ENCODE measurements at regions not wholly inside any gene's neighbourhood (a gene's known extent, or its start where the extent isn't known, plus 50 kb on each side); places are given as distances from the start of the nearest gene placed in this dataset.
"Not testable (repeated sequence)": the region's sequence is repeated elsewhere in the genome, so short reads cannot be mapped to it uniquely, and the experiment has no call there.

DNA sequence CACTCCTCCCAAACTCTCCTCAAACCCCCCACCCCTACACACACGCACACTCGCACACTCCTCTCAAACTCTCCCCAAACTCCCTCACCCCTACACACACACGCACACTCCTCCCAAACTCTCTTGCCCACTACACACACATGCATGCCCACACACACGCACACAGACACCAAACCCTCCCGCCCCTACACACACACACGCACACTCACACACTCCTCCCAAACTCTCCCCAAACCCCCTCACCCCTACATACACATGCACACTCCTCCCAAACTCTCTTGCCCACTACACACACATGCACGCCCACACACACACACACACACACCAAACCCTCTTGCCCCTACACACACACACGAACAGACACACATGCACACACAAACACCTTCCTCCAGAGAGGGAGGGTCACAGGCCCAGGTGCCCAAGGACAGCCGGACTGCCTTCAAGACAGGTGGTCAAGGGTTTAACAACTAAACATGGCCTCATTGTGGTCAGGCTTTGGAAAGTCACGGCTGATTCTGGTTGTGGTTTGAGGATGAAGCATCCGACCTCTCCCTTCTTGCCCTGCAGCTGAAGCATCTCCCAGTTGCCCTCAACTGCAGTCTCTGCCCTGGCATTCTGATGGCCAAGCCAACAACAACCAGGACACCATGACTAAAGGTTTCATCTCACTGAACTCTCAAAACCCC, 72.3 kb upstream of the SNTG2 start:
- H3K27ac ChIP-seq = no peak overlapping the region
- DNase-seq (ENCODE audit: low read depth, low spot score) = no peak

DNA sequence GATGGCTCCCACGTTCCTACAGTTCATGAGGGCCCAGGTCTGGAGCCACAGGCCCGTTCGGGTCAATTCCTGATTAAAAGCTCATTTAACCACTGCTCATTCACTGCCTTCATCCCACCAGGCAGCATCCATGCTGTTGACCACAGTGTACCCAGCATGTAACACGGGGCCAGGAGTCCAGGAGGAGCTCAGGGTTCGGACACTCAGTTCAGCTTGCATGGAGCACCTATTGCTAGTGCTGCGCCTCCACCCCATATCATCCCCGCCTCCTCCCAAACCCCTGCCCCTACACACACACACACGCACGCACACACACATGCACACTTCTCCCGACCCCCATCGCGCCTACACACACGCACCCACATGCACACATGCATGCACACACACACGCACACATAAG, 72.9 kb upstream of the SNTG2 start:
- H3K27ac ChIP-seq = no peak overlapping the region
- DNase-seq (ENCODE audit: low read depth, low spot score) = no peak

DNA sequence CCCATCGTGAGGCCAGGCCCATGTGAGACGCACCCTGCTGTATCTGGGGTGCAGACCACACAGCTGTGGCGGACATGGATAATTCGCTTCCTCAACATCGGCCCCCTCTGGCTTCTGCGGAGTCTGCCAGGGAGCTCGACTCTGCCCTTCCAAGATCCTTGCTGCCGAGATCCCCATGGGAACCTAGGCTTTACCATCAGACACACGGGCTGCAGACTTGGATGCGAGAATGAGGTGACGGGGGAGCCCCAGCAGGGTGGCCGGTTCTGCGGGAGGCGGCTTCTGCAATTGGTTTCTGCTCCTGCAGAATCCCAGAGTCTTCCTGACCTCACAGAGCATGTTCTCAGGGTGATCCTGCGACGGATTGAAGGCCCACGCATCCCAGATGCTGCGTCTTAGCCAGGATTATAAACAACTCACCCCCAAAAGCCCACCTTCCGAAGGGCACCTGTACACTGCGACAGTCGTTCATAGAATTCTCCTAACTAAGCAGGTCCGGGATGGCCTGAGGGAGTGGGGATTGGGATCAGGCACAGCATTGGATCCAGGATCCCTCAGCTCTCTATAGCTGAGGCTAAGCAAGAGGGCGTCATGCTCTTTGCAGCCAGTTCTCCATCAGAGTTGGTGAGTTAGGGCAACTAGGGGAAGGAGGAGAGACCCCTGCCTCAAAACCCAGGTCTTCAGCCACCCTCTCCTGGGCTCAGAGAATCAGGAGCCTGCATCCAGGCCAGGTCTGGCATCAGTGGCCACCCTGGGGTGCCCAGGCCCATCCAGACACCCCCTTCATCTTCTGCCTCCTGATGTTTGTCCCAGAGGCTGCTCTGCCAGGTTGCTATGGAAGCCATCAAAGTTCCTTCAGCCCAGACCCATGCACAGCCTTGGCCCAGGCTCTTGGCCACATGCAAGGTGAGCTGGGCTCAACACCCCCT, 74.7 kb upstream of the SNTG2 start:
- no peak overlapping the region for H3K27ac ChIP-seq
- DNase-seq (ENCODE audit: low read depth, low spot score) = no peak

DNA sequence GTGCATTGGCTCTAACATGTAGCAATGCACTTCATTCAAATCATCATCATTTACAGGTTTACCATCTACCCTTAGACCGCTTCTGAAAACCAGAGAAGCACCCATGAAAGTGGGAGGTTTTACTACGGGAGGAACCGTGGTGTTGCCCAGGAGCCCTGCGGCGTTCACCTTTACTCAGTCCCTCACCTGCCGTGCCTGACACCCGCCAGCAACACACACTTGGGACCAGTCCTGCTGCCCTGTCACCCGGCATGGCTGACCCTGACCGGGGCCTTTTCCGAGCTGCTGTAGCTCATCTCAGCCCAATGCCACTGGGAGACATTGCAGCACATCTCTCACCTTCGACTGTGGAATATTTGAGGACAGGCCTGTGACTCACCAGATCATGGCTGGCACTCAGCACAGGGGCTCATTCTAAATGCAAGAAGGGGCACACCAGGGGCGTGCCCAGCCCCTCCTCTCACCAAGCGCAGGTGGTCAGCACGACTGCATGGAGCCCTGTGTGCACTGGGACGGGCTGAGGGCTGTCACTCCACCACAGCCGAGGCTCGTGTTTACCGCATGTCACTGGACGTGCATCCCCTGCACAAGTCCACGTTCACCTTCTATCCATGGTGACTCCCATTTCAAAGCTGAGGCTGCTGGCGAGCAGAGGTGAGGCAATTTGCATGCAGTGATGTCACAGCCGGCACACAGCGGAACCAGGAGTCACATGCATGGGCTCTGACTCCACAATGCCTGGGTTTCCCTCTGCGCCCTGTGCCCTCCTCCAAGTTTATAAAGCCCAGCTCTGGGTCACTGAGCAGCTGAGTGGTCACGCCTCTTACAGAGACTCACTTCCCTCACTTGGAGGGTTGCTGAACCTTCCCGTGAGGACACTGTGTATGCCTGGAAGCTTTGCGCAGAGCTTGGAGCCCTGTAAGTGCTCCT, 76.7 kb upstream of the SNTG2 start:
- no peak overlapping the region for H3K27ac ChIP-seq
- DNase-seq (ENCODE audit: low read depth, low spot score) = no peak

DNA sequence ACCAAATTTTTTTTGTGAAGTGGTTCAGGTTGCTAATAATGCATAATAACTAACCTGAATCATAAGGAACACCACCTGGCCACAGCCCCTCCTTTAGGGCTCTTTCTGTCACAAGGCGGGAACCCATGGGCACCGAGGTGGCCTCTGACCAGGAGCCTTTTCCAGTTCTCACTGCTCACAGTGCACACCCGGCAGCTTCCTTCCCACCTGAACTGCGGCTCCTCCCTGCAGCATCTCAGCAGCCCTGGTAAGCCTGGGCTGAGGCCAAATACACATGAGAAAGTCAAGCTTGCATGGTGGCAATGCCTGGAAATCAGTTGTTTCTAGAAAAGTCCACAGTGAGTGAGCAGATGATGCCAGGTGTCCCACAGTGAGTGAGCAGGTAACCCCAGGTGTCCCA, 77.6 kb upstream of the SNTG2 start:
- no peak for DNase-seq (ENCODE audit: low read depth, low spot score)
- H3K27ac ChIP-seq = no peak overlapping the region

DNA sequence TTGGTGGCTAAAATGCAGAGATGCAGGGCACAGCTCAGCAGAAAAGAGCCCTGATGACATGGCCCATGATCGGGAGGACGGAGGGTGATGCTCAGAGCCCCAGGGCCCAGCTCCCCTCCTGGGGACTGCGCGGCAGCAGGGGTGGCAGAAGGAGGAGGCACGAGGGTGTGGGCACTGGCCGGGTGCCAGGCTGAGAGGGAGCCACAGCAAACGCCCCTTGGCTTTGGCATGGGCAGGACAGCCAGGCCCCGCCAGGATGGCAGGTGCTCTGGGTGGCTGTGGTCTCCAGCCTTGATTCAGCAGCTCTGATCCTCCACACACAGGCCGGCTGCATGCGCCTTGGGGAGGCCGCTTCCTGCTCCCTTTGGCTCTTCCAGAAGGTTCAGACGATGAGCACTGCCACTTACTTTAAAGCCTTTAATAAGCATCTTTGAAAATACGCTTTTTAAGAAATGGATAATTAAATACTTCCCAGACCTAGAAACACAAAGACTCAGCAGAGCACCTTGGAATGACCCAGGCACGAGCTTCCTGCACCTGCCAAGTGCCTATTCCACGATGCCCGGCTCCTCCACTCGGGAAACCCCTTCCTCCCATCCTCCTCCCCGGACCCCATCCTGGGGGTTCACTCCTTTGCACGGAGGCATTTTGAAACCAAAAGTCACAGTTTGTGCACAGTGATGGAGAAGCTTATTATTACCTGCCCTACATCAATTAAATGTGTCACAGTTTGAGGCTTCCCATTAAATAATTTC, 78.5 kb upstream of the SNTG2 start:
- no peak for DNase-seq (ENCODE audit: low read depth, low spot score)
- no peak overlapping the region for H3K27ac ChIP-seq

DNA sequence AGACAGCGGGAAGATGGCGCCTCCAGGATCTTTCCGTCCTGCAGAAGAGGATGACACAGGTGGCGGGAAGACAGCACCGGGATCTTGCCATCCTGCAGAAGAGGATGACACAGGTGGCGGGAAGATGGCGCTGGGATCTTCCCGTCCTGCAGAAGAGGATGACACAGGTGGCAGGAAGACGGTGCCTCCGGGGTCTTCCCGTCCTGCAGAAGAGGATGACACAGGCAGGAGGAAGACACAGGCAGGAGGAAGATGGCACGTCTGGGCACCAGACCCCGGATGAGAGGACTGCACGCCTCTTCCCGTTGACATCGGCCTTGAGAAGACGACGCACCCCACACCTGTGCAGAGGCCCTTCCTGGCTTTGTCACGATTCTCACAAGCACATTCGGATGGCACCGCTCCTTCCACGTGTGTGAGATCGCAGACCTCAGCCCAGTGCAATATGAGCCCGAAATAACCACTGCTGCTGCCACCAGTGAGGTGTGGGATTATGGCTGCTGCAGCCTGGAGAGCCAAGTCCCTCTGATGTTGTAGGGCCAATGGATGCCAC, 79.4 kb upstream of the SNTG2 start:
- no peak for DNase-seq (ENCODE audit: low read depth, low spot score)
- H3K27ac ChIP-seq = no peak overlapping the region

DNA sequence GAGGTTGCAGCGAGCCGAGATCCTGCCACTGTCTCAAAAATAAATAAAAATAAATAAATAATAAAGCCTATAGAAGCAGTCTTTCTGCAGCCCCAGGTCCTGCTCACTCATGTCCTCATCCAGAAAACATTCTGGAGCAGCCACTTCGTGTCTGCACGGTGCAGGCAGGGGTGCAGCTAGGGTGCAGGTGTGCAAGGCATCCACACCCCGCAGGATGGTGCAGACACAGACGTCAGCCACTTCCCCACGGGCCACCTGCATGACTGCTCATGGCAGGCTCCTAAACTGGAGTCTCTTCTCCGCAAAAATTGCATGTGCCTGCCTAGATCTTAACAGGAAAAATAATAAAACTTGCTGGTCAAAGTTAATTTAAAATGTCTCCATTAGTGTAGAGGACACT, 80.2 kb upstream of the SNTG2 start:
- no peak overlapping the region for H3K27ac ChIP-seq
- DNase-seq (ENCODE audit: low read depth, low spot score) = no peak

DNA sequence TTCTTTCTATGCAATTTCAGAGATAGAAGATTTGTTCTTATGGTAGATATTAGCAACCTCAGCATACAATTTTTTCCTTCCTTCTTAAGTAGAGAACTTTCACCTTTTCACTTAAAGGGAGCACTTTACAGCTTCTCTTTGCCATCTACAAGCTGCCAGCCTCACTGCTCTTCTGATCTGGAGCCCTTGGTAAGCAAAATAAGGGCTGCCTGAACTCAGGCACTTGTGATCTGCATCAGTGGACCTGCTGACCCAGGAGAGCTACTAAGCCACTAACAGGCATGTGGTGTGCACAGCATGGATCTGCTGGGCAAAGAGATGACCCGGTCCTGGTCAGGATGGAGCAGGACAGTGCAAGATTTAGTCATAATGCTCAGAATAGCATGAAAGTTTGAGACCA, 80.8 kb upstream of the SNTG2 start:
- no peak overlapping the region for H3K27ac ChIP-seq
- no peak for DNase-seq (ENCODE audit: low read depth, low spot score)

DNA sequence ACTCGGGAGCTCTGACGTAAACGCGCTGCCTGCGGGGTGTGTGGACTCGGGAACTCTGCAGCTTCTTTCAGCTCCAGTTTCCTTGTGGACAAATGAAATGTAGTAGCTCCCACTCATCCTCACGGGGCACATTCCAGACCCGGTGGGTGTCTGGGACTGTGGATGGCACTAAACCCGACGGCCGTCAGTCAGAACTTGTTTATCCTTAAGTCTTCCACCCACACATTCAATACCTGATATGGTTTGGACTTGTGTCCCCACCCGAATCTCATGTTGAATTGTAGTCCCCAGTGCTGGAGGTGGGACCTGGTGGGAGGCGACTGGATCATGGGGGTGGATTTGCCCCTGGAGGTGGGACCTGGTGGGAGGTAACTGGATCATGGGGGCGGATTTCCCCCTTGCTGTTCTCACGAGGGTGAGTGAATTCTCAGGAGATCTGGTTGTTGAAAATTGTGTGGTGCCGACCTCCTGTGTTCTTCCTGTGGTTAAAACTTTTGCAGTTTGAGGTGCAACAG, 81.2 kb upstream of the SNTG2 start:
- no peak for DNase-seq (ENCODE audit: low read depth, low spot score)
- H3K27ac ChIP-seq = no peak overlapping the region

DNA sequence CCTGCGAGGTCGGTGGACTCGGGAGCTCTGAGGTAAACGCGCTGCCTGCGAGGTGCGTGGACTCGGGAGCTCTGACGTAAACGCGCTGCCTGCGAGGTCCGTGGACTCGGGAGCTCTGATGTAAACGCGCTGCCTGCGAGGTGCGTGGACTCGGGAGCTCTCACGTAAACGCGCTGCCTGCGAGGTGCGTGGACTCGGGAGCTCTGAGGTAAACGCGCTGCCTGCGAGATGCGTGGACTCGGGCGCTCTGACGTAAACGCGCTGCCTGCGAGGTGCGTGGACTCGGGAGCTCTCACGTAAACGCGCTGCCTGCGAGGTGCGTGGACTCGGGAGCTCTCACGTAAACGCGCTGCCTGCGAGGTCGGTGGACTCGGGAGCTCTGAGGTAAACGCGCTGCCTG, 81.8 kb upstream of the SNTG2 start:
- H3K27ac ChIP-seq; DNase-seq (ENCODE audit: low read depth, low spot score): not testable (repeated sequence)

DNA sequence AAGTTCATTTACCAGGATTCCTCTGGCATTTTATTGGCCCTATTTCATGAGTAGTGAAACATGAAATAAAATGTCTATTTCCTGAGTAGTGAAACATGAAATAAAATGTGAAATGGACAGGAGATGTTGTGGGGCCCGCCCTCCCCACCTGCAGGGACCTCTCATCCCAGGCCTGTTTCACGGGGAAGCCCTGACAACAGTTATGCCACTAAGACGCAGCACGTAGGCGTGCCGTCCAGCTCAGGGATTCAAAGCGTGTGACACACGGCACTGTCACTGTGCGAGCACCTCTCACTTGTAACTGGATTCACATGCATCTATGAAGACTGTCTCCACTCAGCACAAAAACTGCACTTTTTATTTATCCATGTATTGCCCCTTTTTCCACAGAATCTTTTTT, 83.4 kb upstream of the SNTG2 start:
- DNase-seq (ENCODE audit: low read depth, low spot score) = no peak
- H3K27ac ChIP-seq = no peak overlapping the region

DNA sequence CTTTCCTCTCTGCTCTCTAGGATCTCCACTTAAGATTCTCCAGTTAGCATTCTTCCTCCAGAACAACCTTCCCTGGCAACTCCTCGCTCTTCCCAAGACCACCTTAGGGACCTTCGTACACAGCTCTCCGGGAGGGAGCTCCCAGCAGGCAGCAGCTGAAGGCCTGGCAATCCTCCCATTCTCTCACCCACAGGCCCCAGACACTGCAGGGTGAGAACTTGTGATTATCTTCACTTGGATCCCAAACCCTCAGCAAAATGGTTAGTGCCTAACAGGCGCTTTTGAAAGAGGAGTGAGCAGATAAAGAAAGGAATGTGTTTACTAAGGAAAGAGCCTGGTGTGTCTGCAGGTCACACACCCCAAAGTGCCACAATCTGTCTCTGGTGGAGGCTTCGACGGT, 83.8 kb upstream of the SNTG2 start:
- no peak for DNase-seq (ENCODE audit: low read depth, low spot score)
- H3K27ac ChIP-seq = no peak overlapping the region

DNA sequence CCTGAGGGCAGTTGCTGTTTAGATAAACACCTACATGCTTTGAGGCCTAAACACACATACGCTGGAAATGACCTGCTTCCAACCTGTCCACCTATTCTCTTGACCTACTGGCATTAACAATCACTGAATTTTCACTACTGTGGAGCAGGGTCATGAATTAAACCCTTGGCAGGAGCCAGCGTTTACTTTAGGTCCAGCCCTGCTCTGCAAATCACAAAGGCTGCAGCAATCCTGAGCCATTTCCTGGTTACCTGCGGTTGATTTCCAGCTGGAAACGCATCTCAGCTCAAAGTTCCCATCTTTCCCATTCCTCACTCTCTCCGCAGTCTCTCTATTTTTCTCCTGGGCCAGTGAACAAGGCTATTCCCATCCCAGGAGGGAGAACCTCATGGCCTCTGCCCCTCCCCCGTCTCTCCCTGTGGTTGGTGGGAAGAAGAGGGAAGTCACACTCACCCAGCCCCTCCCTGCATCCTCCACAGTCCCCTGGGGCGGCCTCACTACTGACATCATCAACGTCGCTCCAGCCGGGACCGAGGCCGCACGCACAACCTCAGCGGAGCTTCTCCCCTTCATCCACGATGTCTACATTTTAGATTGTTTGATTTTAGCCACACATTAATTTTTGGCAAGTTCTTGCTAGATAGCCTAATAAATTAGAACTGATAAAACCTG, 84.5 kb upstream of the SNTG2 start:
- H3K27ac ChIP-seq = no peak overlapping the region
- DNase-seq (ENCODE audit: low read depth, low spot score) = no peak

DNA sequence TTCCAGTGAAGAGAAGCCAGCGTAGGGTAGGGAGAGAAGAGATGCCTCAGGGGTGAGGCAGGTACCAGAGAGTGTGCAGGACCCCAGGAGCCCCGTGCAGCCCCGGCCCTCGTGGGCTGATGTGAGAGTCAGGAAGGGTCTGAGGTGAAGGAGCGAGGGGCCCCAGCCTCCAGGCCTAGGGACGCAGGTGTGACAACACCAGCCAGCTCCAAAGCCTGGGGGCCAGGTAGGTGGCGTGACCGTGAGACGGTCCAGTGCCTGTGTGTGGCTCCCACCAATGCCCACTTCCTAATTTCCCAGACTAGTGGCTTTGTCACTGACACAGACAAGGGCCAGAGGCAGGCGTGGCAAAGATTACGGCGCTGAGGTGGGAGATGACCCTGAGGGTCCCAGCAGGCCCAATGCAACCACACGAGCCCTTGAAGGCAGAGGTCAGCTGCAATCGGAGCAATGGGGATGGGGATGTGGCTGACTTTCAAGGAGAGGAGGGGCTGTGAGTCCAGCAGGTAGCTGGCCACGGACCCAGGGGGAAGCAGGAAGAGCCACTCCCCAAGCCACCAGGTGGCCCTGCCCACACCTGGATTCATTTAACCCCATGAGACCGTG, 86.0 kb upstream of the SNTG2 start:
- H3K27ac ChIP-seq = no peak overlapping the region
- no peak for DNase-seq (ENCODE audit: low read depth, low spot score)

DNA sequence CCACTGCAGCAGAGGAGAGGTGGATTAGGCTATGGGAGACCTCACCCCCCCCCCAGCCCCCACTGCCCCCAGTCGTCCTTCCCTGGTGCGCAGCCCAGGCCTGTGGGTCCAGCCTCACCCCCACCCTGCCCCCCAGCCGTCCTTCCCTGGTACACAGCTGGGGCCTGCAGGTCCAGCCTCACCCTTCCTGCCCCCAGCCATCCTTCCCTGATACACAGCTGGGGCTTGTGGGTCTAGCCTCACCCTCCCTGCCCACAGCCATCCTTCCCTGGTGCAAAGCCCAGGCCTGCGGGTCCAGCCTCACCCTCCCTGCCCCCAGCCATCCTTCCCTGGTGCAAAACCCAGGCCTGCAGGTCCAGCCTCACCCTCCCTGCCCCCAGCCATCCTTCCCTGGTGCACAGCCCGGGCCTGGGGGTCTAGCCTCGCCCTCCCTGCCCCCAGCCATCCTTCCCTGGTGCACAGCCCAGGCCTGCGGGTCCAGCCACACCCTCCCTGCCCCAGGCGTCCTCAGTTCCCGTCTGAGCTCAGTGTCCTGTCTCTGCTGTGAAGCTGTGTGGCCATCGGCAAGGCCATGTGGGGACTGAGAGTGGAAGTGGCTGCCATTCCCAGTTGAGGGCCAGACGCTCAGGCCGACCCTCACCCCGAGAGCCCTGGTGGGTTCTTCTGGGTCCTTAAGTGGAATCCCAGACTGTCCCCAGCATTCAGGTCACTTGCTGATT, 86.8 kb upstream of the SNTG2 start:
- no peak for DNase-seq (ENCODE audit: low read depth, low spot score)
- H3K27ac ChIP-seq = no peak overlapping the region

DNA sequence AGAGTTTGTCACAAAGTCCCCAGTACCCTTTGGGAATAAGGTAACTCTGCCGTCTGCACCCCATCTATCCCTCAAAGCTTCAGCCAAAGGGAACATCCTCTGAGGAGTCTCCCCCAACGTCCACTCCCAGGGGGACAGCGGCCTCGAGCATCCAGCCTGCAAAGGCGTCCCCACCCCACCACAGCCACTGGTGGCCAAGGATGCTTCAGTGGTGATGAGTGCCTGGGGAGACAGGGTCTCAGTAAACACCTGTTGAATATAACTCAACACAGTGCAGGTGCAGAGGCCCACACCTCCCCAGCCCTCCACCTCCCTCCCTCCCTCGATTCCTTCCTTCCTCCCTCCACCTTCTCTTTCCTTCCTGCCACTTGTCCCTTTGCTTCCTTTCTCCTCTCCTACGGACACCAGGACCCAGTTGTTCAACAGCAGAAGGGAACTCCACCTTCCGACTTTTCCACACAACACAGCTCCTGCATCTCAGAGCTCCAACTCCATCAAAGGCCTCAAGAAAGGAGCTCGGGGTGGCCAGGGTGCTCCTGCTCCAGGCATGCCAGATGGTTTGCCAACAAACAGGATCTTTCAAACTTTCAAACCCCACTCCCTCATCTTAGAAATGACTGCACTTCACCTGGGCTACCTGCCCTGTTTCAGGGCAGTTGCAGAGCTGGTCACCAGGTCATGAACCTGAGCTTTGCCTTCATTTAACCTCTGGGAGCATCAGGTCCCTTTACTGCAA, 87.8 kb upstream of the SNTG2 start:
- no peak for DNase-seq (ENCODE audit: low read depth, low spot score)
- H3K27ac ChIP-seq = no peak overlapping the region
